Neural progenitor cell (in vitro differentiated cells): ENCODE measurements at regions not wholly inside any gene's neighbourhood (a gene's known extent, or its start where the extent isn't known, plus 50 kb on each side); places are given as distances from the start of the nearest gene placed in this dataset.

Source experiments
- DNase-seq: peaks from one replicate; pipeline ENCODE4 v3.0.0-alpha.2; 2016; ENCODE audit warnings: low spot score
- H2AFZ ChIP-seq: fragments of 200-600 bp; sonication (generic); replicated peaks from 2 replicates; pipeline ENCODE4 v1.6.1; 2016; ENCODE audit warnings: antibody characterized with exemption
- H3F3A ChIP-seq: fragments of 200-600 bp; sonication (generic); 2 replicates; pipeline ENCODE4 v1.6.1; 2016; ENCODE audit warnings: antibody characterized with exemption, low read depth
- H3K27ac ChIP-seq: fragments of 200-600 bp; sonication (generic); 2 replicates; pipeline ENCODE4 v1.5.1; 2016; ENCODE audit warnings: mild to moderate bottlenecking
- H3K27me3 ChIP-seq: fragments of 200-600 bp; sonication (generic); 2 replicates; pipeline ENCODE4 v1.6.1; 2016; ENCODE audit warnings: mild to moderate bottlenecking, moderate library complexity
- H3K36me3 ChIP-seq: fragments of 200-600 bp; sonication (generic); 2 replicates; pipeline ENCODE4 v1.5.1; 2016
- H3K4me1 ChIP-seq: fragments of 200-600 bp; sonication (generic); 2 replicates; pipeline ENCODE4 v1.6.1; 2016; ENCODE audit warnings: mixed run types
- H3K4me2 ChIP-seq: fragments of 200-600 bp; sonication (generic); 2 replicates; pipeline ENCODE4 v1.6.1; 2016
- H3K4me3 ChIP-seq: fragments of 200-600 bp; sonication (generic); 2 replicates; pipeline ENCODE4 v1.5.1; 2016
- H3K79me2 ChIP-seq: fragments of 200-600 bp; sonication (generic); 2 replicates; pipeline ENCODE4 v1.6.1; 2016; ENCODE audit warnings: low read depth
- H3K9ac ChIP-seq: fragments of 200-600 bp; sonication (generic); 2 replicates; pipeline ENCODE4 v1.6.1; 2016
- H3K9me3 ChIP-seq: fragments of 200-600 bp; sonication (generic); 2 replicates; pipeline ENCODE4 v1.5.1; 2016; ENCODE audit warnings: low read depth
- H4K20me1 ChIP-seq: fragments of 200-600 bp; sonication (generic); 2 replicates; pipeline ENCODE4 v1.6.1; 2016; ENCODE audit warnings: low read depth
- H3K27ac Mint-ChIP-seq: 3 replicates; pipeline ENCODE4 v1.8.0; 2021; ENCODE audit warnings: mixed read lengths
- H3K27me3 Mint-ChIP-seq: 2 replicates; pipeline ENCODE4 v1.8.0; 2022; ENCODE audit warnings: low read depth, mild to moderate bottlenecking, inconsistent platforms, moderate library complexity, mixed read lengths; ENCODE audit not compliant: insufficient read depth
- H3K36me3 Mint-ChIP-seq: 3 replicates; pipeline ENCODE4 v1.8.0; 2021; ENCODE audit warnings: mixed read lengths
- H3K4me1 Mint-ChIP-seq: 3 replicates; pipeline ENCODE4 v1.8.0; 2021; ENCODE audit warnings: mixed read lengths
- H3K4me3 Mint-ChIP-seq: 3 replicates; pipeline ENCODE4 v1.8.0; 2021; ENCODE audit warnings: mild to moderate bottlenecking, moderate library complexity, mixed read lengths
- H3K9me3 Mint-ChIP-seq: 3 replicates; pipeline ENCODE4 v1.8.0; 2020; ENCODE audit warnings: mixed read lengths
- CTCF ChIP-seq: fragments of 200-600 bp; sonication (generic); IDR thresholded peaks from 2 replicates; pipeline ENCODE4 v1.5.1; 2017; ENCODE audit warnings: antibody characterized with exemption, mild to moderate bottlenecking
- EZH2 ChIP-seq: fragments of 200-600 bp; sonication (generic); IDR thresholded peaks from 2 replicates; pipeline ENCODE4 v1.6.1; 2017; ENCODE audit warnings: antibody characterized with exemption, mild to moderate bottlenecking, moderate library complexity
- EZH2phosphoT487 ChIP-seq: fragments of 200-600 bp; sonication (generic); IDR thresholded peaks from 2 replicates; pipeline ENCODE4 v1.6.1; 2017; ENCODE audit warnings: antibody characterized with exemption

GRCh38 chr7:31284106-31284505 lies 56.4 kb downstream of the NEUROD6 start:
- no peaks in the 10 kb centered on the region for H3K79me2 ChIP-seq
- Mint-ChIP-seq H3K4me1 (no peaks in the 10 kb centered on the region), H3K36me3 (no peaks in the 10 kb centered on the region), H3K9me3 (no peaks in the 10 kb centered on the region), H3K27me3 (no peaks in the 10 kb centered on the region), H3K27ac (no peak overlapping the region), H3K4me3 (no peak overlapping the region)
- no peaks in the 10 kb centered on the region for H3K27me3 ChIP-seq
- no peaks in the 10 kb centered on the region for H3K36me3 ChIP-seq
- H2AFZ ChIP-seq = peak overlapping the region; percentile 74
- H3K27ac ChIP-seq = no peak overlapping the region
- H4K20me1 ChIP-seq = no peaks in the 10 kb centered on the region
- no peak overlapping the region for H3K4me2 ChIP-seq
- no peak for DNase-seq
- no peak for TF ChIP-seq EZH2phosphoT487
- no peak for TF ChIP-seq CTCF
- no peak for TF ChIP-seq EZH2
- H3K9me3 ChIP-seq = no peaks in the 10 kb centered on the region
- no peak overlapping the region for H3K4me3 ChIP-seq
- H3K9ac ChIP-seq = no peak overlapping the region
- H3F3A ChIP-seq = no peaks in the 10 kb centered on the region
- H3K4me1 ChIP-seq = no peaks in the 10 kb centered on the region

- Histone ChIP-seq H3K4me3 (no peak overlapping the region), H3K4me2 (no peak overlapping the region), H3K27ac (no peak overlapping the region), H3K27me3 (no peaks in the 10 kb centered on the region), H3F3A (no peaks in the 10 kb centered on the region), H2AFZ (no peak overlapping the region), H3K9ac (no peak overlapping the region), H3K4me1 (no peaks in the 10 kb centered on the region), H3K9me3 (no peaks in the 10 kb centered on the region), H3K79me2 (no peaks in the 10 kb centered on the region), H4K20me1 (no peaks in the 10 kb centered on the region), H3K36me3 (no peaks in the 10 kb centered on the region)
- DNase-seq = no peak
- no peaks in the 10 kb centered on the region for H3K4me1 Mint-ChIP-seq
- TF ChIP-seq EZH2 (no peak), CTCF (no peak), EZH2phosphoT487 (no peak)
- H3K9me3 Mint-ChIP-seq = no peaks in the 10 kb centered on the region
- H3K27me3 Mint-ChIP-seq = no peaks in the 10 kb centered on the region
- no peak overlapping the region for H3K4me3 Mint-ChIP-seq
- H3K27ac Mint-ChIP-seq = no peak overlapping the region
- no peaks in the 10 kb centered on the region for H3K36me3 Mint-ChIP-seq
These were observed 68.7 kb downstream of the NEUROD6 start for GRCh38 chr7:31271641-31272405.

- DNase-seq = no peak
- no peak overlapping the region for H3K27ac ChIP-seq
- Mint-ChIP-seq H3K27me3 (no peaks in the 10 kb centered on the region), H3K9me3 (no peaks in the 10 kb centered on the region), H3K4me3 (no peak overlapping the region), H3K4me1 (no peaks in the 10 kb centered on the region), H3K36me3 (no peaks in the 10 kb centered on the region), H3K27ac (no peak overlapping the region)
- H3K79me2 ChIP-seq = no peaks in the 10 kb centered on the region
- H4K20me1 ChIP-seq = no peaks in the 10 kb centered on the region
- H3K27me3 ChIP-seq = no peaks in the 10 kb centered on the region
- H3K9me3 ChIP-seq = no peaks in the 10 kb centered on the region
- no peak overlapping the region for H2AFZ ChIP-seq
- no peaks in the 10 kb centered on the region for H3K4me1 ChIP-seq
- no peaks in the 10 kb centered on the region for H3F3A ChIP-seq
- no peak overlapping the region for H3K4me2 ChIP-seq
- no peaks in the 10 kb centered on the region for H3K36me3 ChIP-seq
- no peak overlapping the region for H3K9ac ChIP-seq
- TF ChIP-seq EZH2phosphoT487 (no peak), CTCF (no peak), EZH2 (no peak)
- no peak overlapping the region for H3K4me3 ChIP-seq
These were observed 73.0 kb downstream of the NEUROD6 start for GRCh38 chr7:31267486-31267885.
